Tibial artery (tissue), 4 donors: ENCODE measurements at regions not wholly inside any gene's neighbourhood (a gene's known extent, or its start where the extent isn't known, plus 50 kb on each side); places are given as distances from the start of the nearest gene placed in this dataset.

Experiments
- DNase-seq, 2 donors: peaks; one replicate each; pipeline ENCODE4 v3.0.0-alpha.2; 2019
- H3K27ac ChIP-seq, 2 donors: fragments of 200-600 bp; sonication (generic) in 1 of 2; 1 replicate in 1 of 2; 2 replicates in 1 of 2; pipeline ENCODE4 v1.5.1; 2018 to 2019; ENCODE audit warnings: mild to moderate bottlenecking in 1 of 2
- H3K27me3 ChIP-seq, 2 donors: fragments of 200-600 bp; sonication (generic) in 1 of 2; one replicate each; pipeline versions ENCODE4 v1.5.1 to v1.6.0; 2016 to 2019
- H3K36me3 ChIP-seq, 3 donors: fragments of 200-600 bp; sonication (generic) in 2 of 3; one replicate each; pipeline ENCODE4 v1.5.1; 2016 to 2019; ENCODE audit warnings: mild to moderate bottlenecking in 2 of 3
- H3K4me1 ChIP-seq, 4 donors: fragments of 200-600 bp; sonication (generic) in 2 of 4; 1 replicate in 3 of 4; 2 replicates in 1 of 4; pipeline ENCODE4 v1.5.1; 2016 to 2019
- H3K4me3 ChIP-seq, 2 donors: fragments of 200-600 bp; sonication (generic) in 1 of 2; 1 replicate in 1 of 2; 2 replicates in 1 of 2; pipeline ENCODE4 v1.5.1; 2018 to 2019; ENCODE audit warnings: mild to moderate bottlenecking in 2 of 2
- H3K9me3 ChIP-seq, 3 donors: fragments of 200-600 bp; sonication (generic) in 1 of 3; one replicate each; pipeline ENCODE4 v1.5.1; 2016 to 2019
- intact Hi-C: fragments of 100-400 bp; cut with DNase I; formaldehyde crosslinking; loops from one replicate; pipeline ENCODE4 v1.15.0; 2023; ENCODE audit warnings: low total_unique reads
- TF ChIP-seq, protein P1 (sequence below), 2 experiments: fragments of 200-600 bp in 1 of 2; fragments of 450-650 bp in 1 of 2; IDR thresholded peaks; one replicate each; pipeline ENCODE4 v1.5.1; 2017 to 2019; ENCODE audit warnings: antibody characterized with exemption in 2 of 2, mild to moderate bottlenecking in 1 of 2, moderate library complexity in 1 of 2

GRCh38 chr3:89624494-89624893, 517.1 kb downstream of the EPHA3 start:
- Histone ChIP-seq H3K27ac (no peak overlapping the region), H3K27me3 (no peaks in the 10 kb centered on the region), H3K36me3 (no peaks in the 10 kb centered on the region), H3K9me3 (no peaks in the 10 kb centered on the region), H3K4me3 (no peak overlapping the region), H3K4me1 (no peaks in the 10 kb centered on the region)
- intact Hi-C loops: no loop called here
- DNase-seq: no peak
- TF ChIP-seq, protein P1, sequence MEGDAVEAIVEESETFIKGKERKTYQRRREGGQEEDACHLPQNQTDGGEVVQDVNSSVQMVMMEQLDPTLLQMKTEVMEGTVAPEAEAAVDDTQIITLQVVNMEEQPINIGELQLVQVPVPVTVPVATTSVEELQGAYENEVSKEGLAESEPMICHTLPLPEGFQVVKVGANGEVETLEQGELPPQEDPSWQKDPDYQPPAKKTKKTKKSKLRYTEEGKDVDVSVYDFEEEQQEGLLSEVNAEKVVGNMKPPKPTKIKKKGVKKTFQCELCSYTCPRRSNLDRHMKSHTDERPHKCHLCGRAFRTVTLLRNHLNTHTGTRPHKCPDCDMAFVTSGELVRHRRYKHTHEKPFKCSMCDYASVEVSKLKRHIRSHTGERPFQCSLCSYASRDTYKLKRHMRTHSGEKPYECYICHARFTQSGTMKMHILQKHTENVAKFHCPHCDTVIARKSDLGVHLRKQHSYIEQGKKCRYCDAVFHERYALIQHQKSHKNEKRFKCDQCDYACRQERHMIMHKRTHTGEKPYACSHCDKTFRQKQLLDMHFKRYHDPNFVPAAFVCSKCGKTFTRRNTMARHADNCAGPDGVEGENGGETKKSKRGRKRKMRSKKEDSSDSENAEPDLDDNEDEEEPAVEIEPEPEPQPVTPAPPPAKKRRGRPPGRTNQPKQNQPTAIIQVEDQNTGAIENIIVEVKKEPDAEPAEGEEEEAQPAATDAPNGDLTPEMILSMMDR (IDR thresholded peaks at IDR 0.05): no peak

DNA sequence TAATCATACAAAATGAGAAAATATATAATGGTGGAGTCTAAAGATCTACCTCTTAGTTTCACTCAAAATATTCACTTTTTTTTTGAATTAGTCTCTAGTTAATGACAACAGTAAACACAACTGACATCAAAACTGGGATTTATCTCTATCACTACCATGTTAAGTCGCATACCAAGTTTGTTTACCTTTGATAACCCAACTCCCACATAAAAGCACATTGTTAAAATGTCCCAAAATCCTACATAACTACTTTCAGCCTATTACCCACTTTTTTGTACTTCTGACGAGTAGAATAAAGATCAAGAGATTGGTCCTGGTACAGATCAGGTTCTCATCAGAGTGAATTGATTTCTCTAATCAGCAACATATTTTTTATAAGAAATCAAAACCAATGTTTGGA, 518.5 kb downstream of the EPHA3 start:
- no peak for DNase-seq
- TF ChIP-seq, protein P1 (IDR thresholded peaks at IDR 0.05): no peak
- intact Hi-C loops: no loop called here
- Histone ChIP-seq H3K36me3 (no peaks in the 10 kb centered on the region), H3K4me1 (no peaks in the 10 kb centered on the region), H3K27ac (no peak overlapping the region), H3K4me3 (no peak overlapping the region), H3K9me3 (no peaks in the 10 kb centered on the region), H3K27me3 (no peaks in the 10 kb centered on the region)

DNA sequence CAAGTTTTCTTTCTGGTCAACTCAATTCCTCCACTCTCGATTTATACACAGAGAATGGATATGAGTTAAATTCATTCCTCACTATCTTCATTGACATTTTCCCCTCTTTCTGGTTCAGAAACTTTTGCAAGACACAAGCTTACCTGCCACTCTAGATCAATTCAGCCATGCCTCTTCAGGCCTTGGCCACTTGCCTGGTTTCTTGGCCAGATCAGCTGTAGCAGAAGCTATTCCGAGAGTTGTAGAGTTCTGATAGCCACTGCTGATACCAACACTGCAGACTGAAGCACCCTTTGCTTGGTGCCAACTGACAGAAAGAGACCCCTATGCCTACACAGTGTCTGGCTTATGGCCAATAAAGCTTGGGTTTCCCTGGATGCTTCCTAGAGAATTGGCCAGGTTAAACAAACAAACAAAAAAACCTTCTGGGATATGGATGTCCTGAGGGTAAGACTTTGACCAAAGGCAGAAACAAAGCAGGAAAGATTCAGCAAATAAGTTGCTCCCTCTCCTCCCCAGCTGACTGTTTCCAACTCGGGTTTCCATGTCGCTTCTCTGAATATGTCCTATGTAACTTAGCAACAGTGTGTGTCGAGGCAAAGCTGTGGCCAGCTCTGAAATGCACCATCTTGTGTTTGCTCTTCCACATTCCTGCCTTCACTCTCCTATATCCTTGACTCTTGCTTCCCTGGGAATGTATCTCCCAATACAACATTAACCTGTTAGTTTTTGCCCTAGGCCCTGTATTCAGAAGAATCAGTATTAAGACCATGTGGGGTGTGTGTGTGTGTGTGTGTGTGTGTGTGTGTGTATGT, 521.6 kb downstream of the EPHA3 start:
- H3K27me3 ChIP-seq: no peaks in the 10 kb centered on the region
- TF ChIP-seq, protein P1 (IDR thresholded peaks at IDR 0.05): no peak
- no peaks in the 10 kb centered on the region for H3K9me3 ChIP-seq
- no peak for DNase-seq
- H3K4me1 ChIP-seq: no peaks in the 10 kb centered on the region
- no peaks in the 10 kb centered on the region for H3K36me3 ChIP-seq
- no peak overlapping the region for H3K4me3 ChIP-seq
- H3K27ac ChIP-seq: no peak overlapping the region
- intact Hi-C loops: no loop called here

GRCh38 chr3:89635137-89635536, 527.7 kb downstream of the EPHA3 start:
- Histone ChIP-seq H3K27ac (no peak overlapping the region), H3K4me3 (no peak overlapping the region), H3K36me3 (no peaks in the 10 kb centered on the region), H3K27me3 (no peaks in the 10 kb centered on the region), H3K4me1 (no peaks in the 10 kb centered on the region), H3K9me3 (no peaks in the 10 kb centered on the region)
- intact Hi-C loops: no loop called here
- TF ChIP-seq, protein P1 (IDR thresholded peaks at IDR 0.05): no peak
- DNase-seq: no peak

DNA sequence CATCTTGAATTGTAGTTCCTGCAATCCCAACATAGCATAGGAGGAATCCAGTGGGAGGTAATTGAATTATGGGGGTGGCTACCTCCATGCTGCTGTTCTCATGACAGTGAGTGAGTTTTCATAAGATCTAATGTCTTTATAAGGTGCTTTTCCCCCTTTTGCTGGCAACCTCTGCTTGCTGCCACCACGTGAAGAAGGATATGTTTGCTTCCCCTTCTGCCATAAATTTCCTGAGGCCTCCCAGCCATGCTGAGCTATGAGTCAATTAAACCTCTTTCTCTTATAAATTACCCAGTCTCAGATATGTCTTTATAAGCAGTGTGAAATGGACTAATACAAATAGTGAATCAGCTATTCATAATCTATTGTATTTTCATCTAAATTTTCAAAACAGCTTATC, 537.3 kb downstream of the EPHA3 start:
- intact Hi-C loops: no loop called here
- peaks cover 0 to 6% (median 0%) of the 10 kb centered on the region in 3 donors for H3K9me3 ChIP-seq
- no peaks in the 10 kb centered on the region for H3K36me3 ChIP-seq
- DNase-seq: no peak
- no peak overlapping the region for H3K27ac ChIP-seq
- no peak overlapping the region for H3K4me3 ChIP-seq
- H3K4me1 ChIP-seq: no peaks in the 10 kb centered on the region
- TF ChIP-seq, protein P1 (IDR thresholded peaks at IDR 0.05): no peak
- no peaks in the 10 kb centered on the region for H3K27me3 ChIP-seq
